GM13977 (cell line): ENCODE measurements at regions not wholly inside any gene's neighbourhood (a gene's known extent, or its start where the extent isn't known, plus 50 kb on each side); places are given as distances from the start of the nearest gene placed in this dataset.

Experiments used
- DNase-seq: peaks from one replicate; pipeline ENCODE4 v3.0.0; 2012; ENCODE audit warnings: low spot score
- in situ Hi-C: fragments of 300-500 bp; cut with MboI; formaldehyde crosslinking; loops from one replicate; pipeline ENCODE4 v1.12.0; 2022; ENCODE audit warnings: low sequenced_read_pairs, low pct_unique_long_range_greater_than_20kb, mixed read lengths, inconsistent platforms; ENCODE audit not compliant: unreplicated experiment
- TF ChIP-seq, protein P1 (sequence below): IDR thresholded peaks from 2 replicates; pipeline ENCODE4 v1.5.1; 2012; ENCODE audit warnings: mild to moderate bottlenecking, control low read depth; ENCODE audit not compliant: insufficient read depth; ENCODE audit errors: extremely low read depth, missing control alignments

- no peak for DNase-seq
- TF ChIP-seq, protein P1, sequence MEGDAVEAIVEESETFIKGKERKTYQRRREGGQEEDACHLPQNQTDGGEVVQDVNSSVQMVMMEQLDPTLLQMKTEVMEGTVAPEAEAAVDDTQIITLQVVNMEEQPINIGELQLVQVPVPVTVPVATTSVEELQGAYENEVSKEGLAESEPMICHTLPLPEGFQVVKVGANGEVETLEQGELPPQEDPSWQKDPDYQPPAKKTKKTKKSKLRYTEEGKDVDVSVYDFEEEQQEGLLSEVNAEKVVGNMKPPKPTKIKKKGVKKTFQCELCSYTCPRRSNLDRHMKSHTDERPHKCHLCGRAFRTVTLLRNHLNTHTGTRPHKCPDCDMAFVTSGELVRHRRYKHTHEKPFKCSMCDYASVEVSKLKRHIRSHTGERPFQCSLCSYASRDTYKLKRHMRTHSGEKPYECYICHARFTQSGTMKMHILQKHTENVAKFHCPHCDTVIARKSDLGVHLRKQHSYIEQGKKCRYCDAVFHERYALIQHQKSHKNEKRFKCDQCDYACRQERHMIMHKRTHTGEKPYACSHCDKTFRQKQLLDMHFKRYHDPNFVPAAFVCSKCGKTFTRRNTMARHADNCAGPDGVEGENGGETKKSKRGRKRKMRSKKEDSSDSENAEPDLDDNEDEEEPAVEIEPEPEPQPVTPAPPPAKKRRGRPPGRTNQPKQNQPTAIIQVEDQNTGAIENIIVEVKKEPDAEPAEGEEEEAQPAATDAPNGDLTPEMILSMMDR, result no peak
- in situ Hi-C loops, result no loop called here
Measured at GRCh38 chr3:153680526-153680925, 440.7 kb upstream of the ARHGEF26 start.

- TF ChIP-seq, protein P1, result no peak
- in situ Hi-C loops, result no loop called here
- DNase-seq, result no peak
Measured at GRCh38 chr3:153681057-153681456, 440.1 kb upstream of the ARHGEF26 start.

DNA sequence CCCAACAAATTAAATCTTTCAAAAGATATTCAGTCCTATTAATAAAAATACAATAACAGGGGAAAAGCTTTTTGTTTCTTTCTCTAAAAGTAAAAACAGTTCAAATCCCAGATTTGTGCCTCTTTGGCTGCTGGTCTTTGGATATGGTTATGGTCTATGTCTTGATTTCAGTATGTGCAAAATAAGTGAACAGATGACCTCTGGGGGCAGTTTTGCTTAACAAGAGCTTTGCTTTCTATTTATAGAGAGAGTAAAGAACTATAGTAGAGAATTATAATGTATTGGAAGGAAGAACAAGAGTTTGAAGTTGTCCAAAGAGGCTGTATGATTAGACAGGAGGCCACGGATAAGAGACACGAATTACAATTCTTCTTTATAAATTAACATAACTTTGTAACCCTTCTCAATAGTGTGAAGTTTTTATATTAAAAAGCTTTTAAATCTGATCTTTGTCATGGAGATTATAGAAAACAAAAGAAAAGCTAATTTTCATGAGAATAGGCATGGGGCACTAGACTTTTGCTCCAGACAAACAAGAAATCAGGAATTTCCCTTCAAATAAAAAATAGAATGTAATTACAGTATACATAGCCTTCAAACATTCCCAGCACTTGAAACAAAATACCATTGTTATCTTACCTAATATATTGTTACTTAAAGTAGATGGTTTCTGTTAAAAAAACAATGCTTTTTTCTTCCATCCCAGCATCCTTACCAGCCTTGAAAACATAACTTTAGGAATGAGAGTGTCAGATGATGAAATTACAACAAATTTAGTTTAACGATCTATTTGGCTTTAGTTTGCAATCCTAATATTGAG, 432.7 kb upstream of the ARHGEF26 start:
- in situ Hi-C loops, result no loop called here
- DNase-seq, result no peak
- TF ChIP-seq, protein P1, result no peak

GRCh38 chr3:153693207-153693606, 428.0 kb upstream of the ARHGEF26 start:
- DNase-seq, result no peak
- TF ChIP-seq, protein P1, result no peak
- in situ Hi-C loops, result no loop called here

GRCh38 chr3:153702106-153702505, 419.1 kb upstream of the ARHGEF26 start:
- in situ Hi-C loops, result no loop called here
- DNase-seq, result no peak
- TF ChIP-seq, protein P1, result no peak

GRCh38 chr3:153704115-153704514, 417.1 kb upstream of the ARHGEF26 start:
- in situ Hi-C loops, result no loop called here
- TF ChIP-seq, protein P1, result no peak
- no peak for DNase-seq

- TF ChIP-seq, protein P1, result no peak
- in situ Hi-C loops, result no loop called here
- no peak for DNase-seq
Measured at GRCh38 chr3:153706706-153707105, 414.5 kb upstream of the ARHGEF26 start.
